HG03575 (cell line): ENCODE measurements at regions not wholly inside any gene's neighbourhood (a gene's known extent, or its start where the extent isn't known, plus 50 kb on each side); places are given as distances from the start of the nearest gene placed in this dataset.

Source experiments
- ATAC-seq: cut with Tn5 transposase; IDR thresholded peaks from one replicate; pipeline ENCODE4 v1.9.1; 2021; ENCODE audit not compliant: unreplicated experiment, insufficient number of reproducible peaks, low FRiP score; ENCODE audit errors: extremely low read depth

DNA sequence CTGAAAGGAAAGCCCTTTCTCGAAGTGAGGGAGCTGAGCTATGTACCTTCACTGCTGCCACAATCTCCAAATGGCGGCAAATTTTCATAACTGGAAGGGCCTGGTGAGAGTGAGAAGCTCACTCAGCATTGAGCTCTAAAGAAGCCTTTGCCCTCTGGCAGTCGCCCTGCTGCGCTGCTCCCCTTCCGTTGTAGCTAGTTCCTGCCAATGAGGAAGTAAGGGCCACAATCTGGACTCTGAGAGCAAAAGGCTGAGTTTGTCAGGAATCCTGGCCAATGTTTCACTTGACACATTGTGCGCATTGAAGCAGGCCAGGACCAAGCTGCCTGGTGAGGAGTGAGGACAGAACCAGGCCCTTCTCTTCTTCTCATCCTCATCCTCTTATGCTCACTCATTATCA, 579.5 kb downstream of the PDCD6IP start:
- no peak for ATAC-seq

DNA sequence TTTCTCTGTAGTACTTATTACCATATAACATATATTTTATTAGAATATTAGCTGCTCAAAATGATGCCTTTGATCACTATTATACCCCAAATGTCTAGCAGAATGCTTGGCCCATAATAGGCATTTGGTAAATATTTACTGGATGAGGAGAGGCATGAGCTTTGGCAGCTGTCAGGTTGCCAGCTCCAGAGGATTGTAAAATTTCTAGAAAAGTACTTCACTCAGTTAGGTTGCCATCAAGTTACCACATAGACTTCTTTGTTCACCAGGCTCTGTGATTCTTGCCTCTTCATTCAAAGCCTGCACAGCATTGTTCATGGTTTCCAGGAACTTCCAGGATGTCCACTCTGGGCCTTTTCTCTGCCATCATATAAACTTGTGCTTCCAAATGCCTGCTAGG, 582.8 kb downstream of the PDCD6IP start:
- ATAC-seq = no peak

DNA sequence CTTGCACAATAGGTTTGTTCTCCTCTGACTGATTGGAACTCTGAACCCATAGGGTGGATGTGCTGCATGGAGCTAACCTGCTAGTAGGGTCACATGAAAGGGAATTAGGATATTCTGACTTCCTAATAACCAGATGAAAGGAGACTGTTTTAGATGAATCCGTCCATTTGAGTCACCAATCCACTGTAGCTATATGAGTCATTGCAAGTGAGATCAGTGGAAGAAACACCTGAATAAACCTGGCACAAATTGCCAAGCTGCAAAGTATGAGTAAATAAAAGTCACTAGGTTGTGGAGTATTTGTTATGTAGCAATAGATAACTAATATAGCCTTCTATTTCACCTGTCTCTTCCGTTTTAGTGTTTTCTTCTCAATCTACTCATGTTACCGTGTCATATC, 584.4 kb downstream of the PDCD6IP start:
- ATAC-seq = no peak

DNA sequence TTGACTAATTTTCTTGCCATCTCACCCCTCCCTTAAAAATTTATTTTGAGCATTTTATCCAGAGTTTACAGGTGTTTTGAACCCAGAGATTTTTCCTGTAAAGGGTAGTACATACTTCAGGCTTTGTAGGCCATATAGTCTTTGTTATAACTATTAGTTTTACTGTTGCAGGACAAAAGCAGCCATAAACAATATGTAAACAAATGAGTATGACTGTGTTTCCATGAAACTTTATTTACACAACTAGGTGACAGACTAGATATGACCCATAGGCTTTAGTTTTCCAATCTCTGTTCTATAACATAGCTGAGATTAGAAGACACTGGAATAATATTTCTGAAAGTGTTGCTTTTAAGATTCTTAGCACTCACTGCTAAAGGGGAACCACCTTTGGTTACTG, 587.9 kb downstream of the PDCD6IP start:
- ATAC-seq = no peak

DNA sequence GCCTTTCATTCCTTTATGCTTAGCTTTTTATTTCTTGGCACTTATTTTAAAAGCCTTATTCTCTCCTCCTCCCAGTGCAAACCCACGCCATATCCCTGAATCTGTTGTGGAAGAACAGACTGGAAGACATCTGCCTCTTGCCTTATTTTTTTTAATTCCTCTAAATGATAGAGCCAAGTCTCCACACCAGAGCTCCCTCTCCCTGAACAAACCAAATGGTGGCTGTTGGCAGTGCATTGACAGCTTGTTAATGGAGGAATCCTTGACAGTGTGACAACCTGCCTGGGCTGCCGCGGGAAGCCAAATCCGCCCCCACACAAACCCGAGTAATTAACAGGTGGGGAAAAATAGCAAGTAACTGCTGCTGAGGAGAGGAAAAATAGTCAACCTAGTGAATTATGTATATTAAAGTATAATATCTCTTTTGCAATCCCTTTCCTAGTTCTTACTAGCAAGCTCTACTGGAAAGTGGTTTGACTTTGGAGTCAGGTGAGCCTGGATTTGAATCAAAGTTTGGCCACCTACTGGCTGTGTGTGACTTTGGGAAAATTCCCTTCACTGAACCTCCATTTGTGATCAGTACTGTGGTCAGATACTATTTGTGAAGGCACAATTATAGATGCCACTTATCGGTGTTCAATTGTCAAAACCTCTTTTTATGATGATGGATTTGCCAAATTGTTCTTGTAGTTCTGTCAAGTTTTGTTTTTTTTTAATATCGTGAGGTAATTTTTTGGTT, 589.6 kb downstream of the PDCD6IP start:
- ATAC-seq = no peak

DNA sequence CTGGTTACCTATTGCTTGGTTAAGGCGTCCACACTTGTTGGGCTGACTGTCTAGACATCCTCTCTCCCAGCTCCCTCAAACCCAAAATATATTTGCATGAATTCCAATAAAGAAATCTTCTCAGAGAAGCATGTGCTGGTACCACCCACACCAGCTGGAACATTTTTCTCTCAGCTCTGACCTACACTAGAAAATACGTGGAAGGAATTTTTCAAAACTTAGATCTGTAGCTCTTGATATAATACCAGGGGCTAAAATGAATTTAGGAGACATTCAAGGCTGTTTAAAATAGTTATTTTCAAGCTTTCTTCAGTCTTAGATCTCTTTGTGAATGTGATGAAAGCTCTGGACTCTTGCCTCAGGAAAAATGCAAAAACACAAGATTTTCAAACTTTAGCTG, 590.4 kb downstream of the PDCD6IP start:
- ATAC-seq = no peak

- no peak for ATAC-seq
Measured at GRCh38 chr3:34394978-34395748, 596.7 kb downstream of the PDCD6IP start.

DNA sequence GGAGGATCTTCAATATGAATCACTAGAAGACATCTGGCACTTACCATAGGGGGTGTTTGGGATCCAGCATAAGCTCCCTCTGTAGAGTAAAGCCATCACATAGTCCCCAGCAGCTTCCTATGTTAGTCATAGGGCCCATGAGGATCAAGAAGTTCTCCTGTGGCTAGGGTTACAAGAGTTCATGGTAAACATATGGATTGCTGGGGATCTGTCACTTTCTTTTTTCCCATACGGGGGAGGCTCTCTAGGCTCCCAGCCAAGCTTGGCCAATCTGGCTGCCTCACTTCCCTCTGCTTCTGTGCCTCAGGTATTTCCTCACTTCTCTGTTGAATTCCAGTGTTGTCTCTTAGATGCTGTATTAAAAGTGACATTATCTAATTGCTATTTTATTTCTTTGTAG, 597.9 kb downstream of the PDCD6IP start:
- no peak for ATAC-seq

DNA sequence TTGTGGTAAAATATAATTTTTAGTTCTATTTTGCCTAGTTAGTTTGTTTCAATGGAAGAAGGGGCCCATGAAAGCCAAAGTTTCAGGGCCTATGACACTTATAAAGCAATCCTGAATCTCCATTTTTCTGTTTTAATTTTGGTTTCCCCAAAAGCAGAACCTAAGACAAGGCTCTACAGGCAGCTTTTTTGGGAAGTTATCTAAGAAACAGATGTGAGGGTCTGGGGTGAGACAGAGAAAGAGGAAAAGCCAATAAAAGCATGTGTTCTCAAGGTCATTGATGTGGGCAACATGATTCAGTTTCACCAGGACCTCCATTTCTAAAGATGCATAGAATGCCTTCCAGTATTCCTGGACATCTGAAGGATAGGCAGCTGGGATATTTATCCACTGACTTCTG, 598.5 kb downstream of the PDCD6IP start:
- ATAC-seq = no peak

DNA sequence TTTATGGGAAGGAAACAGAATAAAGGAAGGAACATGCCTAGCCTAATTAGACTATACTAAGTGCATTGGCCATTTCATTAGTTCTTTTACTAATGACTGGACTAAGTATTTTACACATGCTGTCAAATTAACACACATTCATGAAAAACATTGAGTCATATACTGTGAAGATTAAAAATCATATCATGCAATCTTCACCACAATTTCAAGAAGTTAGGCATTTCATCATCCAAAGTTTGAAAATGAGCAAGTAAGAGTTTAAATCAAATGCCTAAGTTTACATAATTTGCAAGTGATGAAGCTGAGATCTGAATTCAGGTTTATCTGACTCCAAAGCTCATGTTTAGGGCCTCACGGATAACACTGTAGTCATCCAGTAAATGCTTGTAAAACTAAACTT, 601.0 kb downstream of the PDCD6IP start:
- no peak for ATAC-seq

- no peak for ATAC-seq
Measured at GRCh38 chr3:34405159-34405558, 606.7 kb downstream of the PDCD6IP start.

- no peak for ATAC-seq
Measured at GRCh38 chr3:34407281-34407680, 608.9 kb downstream of the PDCD6IP start.

DNA sequence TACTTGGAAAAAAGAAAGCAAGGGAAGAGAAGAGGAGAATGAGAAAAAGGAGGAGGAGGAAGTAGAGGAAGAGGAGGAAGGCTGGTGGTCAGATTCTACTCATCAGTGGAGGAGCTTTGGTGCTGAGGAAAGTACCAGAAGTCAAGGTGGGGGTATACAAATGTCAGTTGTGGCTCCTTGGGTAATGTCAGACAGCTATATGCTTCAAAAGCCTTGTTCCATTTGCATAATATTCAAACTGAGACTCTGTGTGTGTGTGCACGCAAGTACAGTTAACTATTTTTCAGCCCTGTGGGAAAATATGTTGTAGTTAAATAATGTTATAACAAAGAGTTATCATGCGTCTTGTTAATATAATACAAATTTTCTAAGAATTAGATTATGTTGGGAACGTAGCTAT, 609.7 kb downstream of the PDCD6IP start:
- no peak for ATAC-seq

- no peak for ATAC-seq
Measured at GRCh38 chr3:34411596-34411995, 613.2 kb downstream of the PDCD6IP start.

- ATAC-seq = no peak
Measured at GRCh38 chr3:34419801-34420200, 621.4 kb downstream of the PDCD6IP start.

DNA sequence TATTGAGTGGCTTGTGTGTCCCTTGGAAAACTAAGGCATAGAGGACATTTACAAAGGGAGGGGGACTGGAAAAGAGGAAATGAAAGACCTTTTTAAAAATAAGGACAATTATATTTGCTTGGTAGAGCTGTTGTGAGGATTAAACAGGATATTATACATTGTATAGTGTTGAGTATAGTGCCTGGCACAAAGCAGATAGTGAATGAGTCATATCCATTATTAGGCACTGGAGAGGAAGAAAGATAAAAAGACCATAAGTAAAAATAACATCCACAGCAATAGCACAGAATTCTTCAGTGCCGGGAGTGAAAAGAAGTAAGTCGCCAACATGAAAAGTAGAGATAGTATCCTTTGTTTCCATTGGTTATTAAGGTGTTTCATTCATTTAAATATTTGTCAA, 623.3 kb downstream of the PDCD6IP start:
- ATAC-seq = no peak

DNA sequence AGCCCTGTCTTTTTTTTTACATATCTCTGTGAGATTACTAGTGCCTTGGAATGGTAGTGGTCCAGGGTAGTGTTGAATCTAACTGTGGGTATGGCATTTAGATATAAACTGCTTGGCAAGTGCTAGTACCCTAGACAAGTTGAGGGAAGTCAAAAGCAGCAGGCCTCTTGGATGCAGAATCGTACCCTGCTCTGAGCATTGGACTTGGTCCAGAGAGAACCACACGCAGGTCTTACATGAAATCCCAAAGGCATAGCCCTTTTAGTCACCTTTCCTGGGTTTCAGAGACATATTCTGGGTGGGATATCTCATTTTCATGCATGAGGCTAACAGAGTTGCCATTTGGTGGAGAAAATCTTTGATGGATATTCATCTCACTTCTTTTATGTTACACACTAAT, 641.4 kb downstream of the PDCD6IP start:
- ATAC-seq = no peak

DNA sequence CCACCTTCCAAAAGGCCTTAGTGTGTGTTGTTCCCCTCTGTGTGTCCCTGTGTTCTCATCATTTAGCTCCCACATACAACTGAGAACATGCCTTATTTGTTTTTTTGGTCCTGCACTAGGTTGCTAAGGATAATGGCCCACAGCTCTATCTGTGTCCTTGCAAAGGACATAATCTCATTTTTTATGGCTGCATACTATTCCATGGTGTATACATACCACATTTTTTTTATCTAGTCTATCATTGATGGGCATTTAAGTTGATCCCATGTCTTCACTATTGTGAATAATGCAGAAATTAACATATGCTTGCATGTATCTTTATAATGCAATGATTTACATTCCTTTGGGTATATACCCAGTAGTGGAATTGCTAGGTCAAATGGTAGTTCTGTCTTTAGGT, 645.7 kb downstream of the PDCD6IP start:
- no peak for ATAC-seq

- no peak for ATAC-seq
Measured at GRCh38 chr3:34449305-34449704, 650.9 kb downstream of the PDCD6IP start.

DNA sequence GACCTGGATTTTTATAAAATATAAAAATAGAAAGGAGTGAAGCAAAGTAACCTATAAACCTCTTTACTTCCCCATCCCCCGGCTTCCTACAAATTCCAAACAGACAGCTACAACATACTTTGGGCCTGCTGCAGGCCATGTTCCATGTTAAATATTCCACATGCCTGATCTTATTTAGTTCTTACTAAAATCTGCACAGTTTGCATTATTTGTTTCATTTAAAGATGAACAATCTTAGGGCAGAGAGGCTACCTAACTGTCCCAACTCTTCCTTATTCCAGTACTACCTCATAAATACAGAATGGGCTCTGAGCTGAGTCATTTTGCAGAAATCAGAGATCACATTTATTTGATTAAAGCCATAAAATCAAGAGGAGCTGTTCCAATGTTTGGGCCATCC, 665.0 kb downstream of the PDCD6IP start:
- no peak for ATAC-seq

DNA sequence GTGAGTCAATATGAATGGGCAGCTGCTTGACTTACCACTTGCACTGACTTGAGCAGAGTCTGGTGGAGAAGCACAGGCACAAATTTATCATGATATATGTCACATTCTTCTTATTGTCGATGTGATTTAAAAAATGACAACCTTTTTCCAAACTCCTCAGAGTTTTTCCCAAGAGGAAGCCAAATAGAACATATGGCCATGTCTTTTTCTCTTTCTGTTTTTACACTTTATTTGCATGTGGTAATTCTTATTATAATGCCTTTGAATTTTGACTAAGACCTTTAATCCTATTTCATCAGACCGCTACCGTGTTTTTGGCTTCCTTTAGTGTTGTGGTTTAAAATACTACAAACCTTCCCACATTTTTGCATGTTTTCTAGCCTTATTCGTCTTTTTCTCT, 666.2 kb downstream of the PDCD6IP start:
- no peak for ATAC-seq
